Brain microvascular endothelial cell (primary cell): ENCODE measurements at regions not wholly inside any gene's neighbourhood (a gene's known extent, or its start where the extent isn't known, plus 50 kb on each side); places are given as distances from the start of the nearest gene placed in this dataset.

Experiments used
- DNase-seq: peaks from one replicate; pipeline ENCODE4 v3.0.0-alpha.2; 2020
- H3K27ac ChIP-seq: fragments of 250-450 bp; sonication (Bioruptor Pico); 2 replicates; pipeline ENCODE4 v1.5.1; 2020; ENCODE audit warnings: mild to moderate bottlenecking, moderate library complexity
- H3K27me3 ChIP-seq: fragments of 250-450 bp; sonication (Bioruptor Pico); replicated peaks from 2 replicates; pipeline ENCODE4 v1.5.1; 2020; ENCODE audit warnings: mild to moderate bottlenecking
- H3K36me3 ChIP-seq: fragments of 250-450 bp; sonication (Bioruptor Pico); replicated peaks from 2 replicates; pipeline ENCODE4 v1.5.1; 2020; ENCODE audit warnings: mild to moderate bottlenecking
- H3K4me3 ChIP-seq: 2 replicates; pipeline ENCODE4 v1.5.1; 2011; ENCODE audit warnings: low read depth, mild to moderate bottlenecking, control low read depth, low read length, moderate library complexity
- in situ Hi-C: cut with HindIII; loops from 2 replicates; pipeline ENCODE4 v1.10.0; 2017; ENCODE audit warnings: low sequenced_read_pairs, low pct_ligation_motif_present
- TF ChIP-seq, protein P1 (sequence below): IDR thresholded peaks from 2 replicates; pipeline ENCODE4 v1.5.1; 2011; ENCODE audit warnings: low read depth, mild to moderate bottlenecking, moderate library complexity, low read length, control low read depth, inconsistent platforms; ENCODE audit errors: missing control alignments

DNA sequence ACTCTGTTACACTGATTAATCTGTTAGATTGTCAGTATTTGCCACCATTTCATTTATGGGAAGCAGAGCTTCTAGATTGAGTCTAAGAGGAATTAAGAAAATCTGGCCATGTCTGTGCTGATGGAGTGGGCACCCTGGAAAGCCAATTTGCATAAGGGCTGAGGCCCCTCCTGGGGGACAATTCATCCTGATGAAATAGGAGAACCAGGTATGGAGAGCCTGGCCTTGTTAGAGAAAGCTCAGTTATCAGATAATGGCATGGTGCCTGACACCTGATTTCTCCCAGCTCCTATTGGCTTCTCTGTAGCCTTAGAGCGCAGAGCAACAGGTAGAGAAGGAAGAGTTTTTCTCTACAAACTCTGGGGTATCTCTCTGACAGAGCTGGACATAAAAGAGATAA lies 114.2 kb downstream of the EBLN2 start:
- TF ChIP-seq, protein P1, sequence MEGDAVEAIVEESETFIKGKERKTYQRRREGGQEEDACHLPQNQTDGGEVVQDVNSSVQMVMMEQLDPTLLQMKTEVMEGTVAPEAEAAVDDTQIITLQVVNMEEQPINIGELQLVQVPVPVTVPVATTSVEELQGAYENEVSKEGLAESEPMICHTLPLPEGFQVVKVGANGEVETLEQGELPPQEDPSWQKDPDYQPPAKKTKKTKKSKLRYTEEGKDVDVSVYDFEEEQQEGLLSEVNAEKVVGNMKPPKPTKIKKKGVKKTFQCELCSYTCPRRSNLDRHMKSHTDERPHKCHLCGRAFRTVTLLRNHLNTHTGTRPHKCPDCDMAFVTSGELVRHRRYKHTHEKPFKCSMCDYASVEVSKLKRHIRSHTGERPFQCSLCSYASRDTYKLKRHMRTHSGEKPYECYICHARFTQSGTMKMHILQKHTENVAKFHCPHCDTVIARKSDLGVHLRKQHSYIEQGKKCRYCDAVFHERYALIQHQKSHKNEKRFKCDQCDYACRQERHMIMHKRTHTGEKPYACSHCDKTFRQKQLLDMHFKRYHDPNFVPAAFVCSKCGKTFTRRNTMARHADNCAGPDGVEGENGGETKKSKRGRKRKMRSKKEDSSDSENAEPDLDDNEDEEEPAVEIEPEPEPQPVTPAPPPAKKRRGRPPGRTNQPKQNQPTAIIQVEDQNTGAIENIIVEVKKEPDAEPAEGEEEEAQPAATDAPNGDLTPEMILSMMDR: no peak
- in situ Hi-C loops: no loop called here
- no peak for DNase-seq
- H3K4me3 ChIP-seq: no peak overlapping the region
- no peaks in the 10 kb centered on the region for H3K36me3 ChIP-seq
- H3K27me3 ChIP-seq: no peaks in the 10 kb centered on the region
- H3K27ac ChIP-seq: no peak overlapping the region

DNA sequence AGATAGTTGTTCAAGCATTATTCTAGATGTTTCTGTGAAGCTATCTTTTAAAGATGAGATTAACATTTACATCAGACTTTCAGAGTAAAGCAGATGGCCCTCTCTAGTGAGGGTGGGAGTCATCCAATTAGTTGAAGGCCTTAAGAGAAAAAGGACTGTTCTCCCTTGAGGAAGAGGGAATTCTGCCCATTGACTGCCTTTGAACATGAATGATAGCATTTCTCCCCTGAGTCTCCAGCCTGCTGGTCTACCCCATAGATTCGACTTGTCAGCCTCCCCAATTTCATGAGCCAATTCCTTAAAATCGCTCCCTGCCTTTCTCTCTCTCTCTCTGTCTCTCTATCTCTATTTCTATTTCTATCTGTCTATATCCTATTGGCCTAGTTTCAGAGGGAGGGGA lies 115.5 kb downstream of the EBLN2 start:
- no peaks in the 10 kb centered on the region for H3K27me3 ChIP-seq
- no peaks in the 10 kb centered on the region for H3K36me3 ChIP-seq
- DNase-seq: no peak
- H3K4me3 ChIP-seq: no peak overlapping the region
- H3K27ac ChIP-seq: no peak overlapping the region
- TF ChIP-seq, protein P1: no peak
- in situ Hi-C loops: no loop called here

DNA sequence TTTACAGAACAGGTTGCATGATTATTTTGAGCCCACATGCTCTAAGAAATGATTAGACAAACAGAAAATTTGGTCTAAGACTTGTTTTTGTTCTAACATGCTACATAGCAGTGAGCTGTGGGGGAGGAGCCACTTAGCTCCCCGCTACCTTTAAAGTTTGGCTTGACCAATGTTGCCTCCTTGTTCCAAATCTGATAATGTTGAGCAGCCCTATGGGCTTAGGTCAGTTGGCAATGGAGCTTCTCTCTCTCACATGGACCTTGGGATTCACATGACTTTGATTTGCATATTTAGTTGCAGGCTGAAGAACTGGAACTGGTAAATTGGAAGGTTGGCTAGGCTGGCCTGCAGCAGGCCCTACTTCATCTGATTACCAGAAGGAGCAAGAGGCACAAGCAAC lies 116.4 kb downstream of the EBLN2 start:
- Histone ChIP-seq H3K27ac (no peak overlapping the region), H3K4me3 (no peak overlapping the region), H3K27me3 (no peaks in the 10 kb centered on the region), H3K36me3 (no peaks in the 10 kb centered on the region)
- TF ChIP-seq, protein P1: no peak
- in situ Hi-C loops: no loop called here
- no peak for DNase-seq

DNA sequence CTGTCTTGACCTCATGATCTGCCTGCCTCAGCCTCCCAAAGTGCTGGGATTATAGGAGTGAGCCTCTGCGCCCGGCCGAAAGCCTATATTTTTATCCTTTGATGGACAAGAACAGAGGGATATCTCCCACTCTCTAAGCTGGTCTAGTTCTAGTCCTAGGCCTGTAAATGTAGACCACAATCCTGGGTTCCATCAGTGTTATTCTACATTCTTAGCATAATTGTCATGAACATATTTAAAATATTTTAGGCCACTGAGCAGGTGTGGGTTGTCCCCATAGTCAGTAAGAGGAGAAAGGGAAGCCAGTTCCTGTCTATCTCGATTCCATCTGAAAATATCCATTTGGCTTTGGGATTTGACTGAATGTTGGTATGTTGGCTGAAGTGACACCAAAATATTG lies 118.1 kb downstream of the EBLN2 start:
- H3K27ac ChIP-seq: no peak overlapping the region
- H3K4me3 ChIP-seq: no peak overlapping the region
- H3K36me3 ChIP-seq: no peaks in the 10 kb centered on the region
- no peaks in the 10 kb centered on the region for H3K27me3 ChIP-seq
- no peak for DNase-seq
- in situ Hi-C loops: no loop called here
- TF ChIP-seq, protein P1: no peak

DNA sequence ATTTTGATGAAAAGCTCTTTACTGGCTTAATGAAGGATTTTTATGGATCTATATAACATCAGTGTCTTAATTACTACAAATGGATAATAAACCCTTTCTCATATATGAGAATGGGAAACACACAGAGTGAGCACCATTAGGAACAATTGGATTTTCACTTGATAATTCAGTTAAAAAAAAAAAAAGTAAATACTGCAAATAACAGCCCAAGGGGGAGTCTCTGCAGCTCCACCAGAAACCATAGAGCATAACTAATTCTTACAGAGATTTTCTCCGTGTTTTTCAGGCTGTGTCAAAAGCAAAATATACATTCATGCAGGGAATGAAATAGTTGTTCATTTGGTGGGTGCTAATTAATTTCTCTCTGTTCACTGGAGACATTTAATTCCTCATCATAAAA lies 125.3 kb downstream of the EBLN2 start:
- DNase-seq: no peak
- in situ Hi-C loops: no loop called here
- Histone ChIP-seq H3K27me3 (no peaks in the 10 kb centered on the region), H3K27ac (no peak overlapping the region), H3K4me3 (no peak overlapping the region), H3K36me3 (no peaks in the 10 kb centered on the region)
- TF ChIP-seq, protein P1: no peak

DNA sequence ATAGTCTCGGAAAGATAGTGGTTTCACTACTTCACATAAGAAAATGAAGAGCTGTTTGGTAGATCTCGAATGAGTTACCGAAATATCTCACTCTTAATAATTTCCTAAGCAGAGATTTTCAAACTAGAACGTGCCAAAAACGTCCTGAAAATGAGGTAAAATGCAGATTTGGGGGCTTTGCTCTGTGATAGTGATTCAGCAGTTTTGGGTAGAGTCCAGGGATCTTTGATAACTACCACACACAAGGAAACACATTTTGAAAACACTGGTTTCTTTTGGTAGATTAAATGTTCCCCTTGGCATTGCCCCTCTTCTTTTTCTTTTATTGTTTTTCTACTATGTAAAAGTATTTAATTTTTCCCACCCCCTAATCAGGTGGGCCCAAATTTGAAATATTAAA lies 125.9 kb downstream of the EBLN2 start:
- Histone ChIP-seq H3K27ac (no peak overlapping the region), H3K36me3 (no peaks in the 10 kb centered on the region), H3K4me3 (no peak overlapping the region), H3K27me3 (no peaks in the 10 kb centered on the region)
- DNase-seq: no peak
- in situ Hi-C loops: no loop called here
- TF ChIP-seq, protein P1: no peak
